ENCODE measurements at regions not wholly inside any gene's neighbourhood (a gene's known extent, or its start where the extent isn't known, plus 50 kb on each side); places are given as distances from the start of the nearest gene placed in this dataset.
A peak's percentile ranks its signal among the peaks of the same experiment; 100 is the strongest.

DNA sequence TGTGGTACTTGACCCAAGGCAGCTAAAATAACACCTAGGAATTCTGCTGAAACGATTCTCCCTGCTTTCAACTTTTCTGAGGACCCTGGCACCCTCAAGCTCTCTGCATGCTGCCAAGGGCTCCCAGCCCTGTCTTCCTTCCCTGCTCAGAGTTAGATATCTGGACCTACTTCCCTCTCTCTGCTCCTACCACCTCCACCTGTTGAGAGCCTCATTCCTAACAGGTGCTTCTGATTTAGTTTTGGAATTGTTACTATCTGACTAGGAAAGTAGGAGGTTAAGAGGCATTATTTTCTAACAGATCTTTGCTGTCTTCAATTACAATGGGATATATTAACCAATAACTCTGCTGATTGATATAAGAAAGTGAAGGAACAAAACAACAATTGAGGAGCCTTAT, 253.8 kb downstream of the FZD1 start:
- no peak for DNase-seq (ENCODE audit: low spot score)

- no peak for DNase-seq (ENCODE audit: low spot score)
These were observed 255.3 kb downstream of the FZD1 start for GRCh38 chr7:91519241-91520158.

- DNase-seq (ENCODE audit: low spot score): no peak
These were observed 256.4 kb downstream of the FZD1 start for GRCh38 chr7:91520645-91521044.

GRCh38 chr7:91526404-91526803, 262.2 kb downstream of the FZD1 start:
- no peak for DNase-seq (ENCODE audit: low spot score)

DNA sequence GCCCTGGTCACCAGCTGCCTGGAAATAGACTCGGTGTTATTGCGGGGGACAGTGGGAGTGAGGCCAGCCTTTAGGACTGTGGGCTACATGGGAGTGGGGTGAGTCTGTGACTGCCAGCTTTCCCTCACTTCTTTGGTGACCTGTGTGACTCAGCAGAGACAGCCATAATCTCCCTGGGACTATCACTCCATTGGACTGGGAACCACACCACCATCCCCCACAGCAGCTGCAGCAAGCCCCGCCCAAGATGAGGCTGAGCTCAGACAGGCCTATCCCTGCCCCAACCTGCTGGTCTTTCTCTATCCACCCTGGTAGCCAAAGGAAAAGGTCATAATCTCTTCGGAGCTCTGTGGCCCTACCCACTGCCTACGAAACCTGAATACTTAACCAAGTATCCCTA, 263.2 kb downstream of the FZD1 start:
- no peak for DNase-seq (ENCODE audit: low spot score)

- DNase-seq (ENCODE audit: low spot score): no peak
These were observed 269.8 kb downstream of the FZD1 start for GRCh38 chr7:91533996-91534395.

GRCh38 chr7:91537260-91538152, 273.3 kb downstream of the FZD1 start:
- DNase-seq (ENCODE audit: low spot score): no peak

DNA sequence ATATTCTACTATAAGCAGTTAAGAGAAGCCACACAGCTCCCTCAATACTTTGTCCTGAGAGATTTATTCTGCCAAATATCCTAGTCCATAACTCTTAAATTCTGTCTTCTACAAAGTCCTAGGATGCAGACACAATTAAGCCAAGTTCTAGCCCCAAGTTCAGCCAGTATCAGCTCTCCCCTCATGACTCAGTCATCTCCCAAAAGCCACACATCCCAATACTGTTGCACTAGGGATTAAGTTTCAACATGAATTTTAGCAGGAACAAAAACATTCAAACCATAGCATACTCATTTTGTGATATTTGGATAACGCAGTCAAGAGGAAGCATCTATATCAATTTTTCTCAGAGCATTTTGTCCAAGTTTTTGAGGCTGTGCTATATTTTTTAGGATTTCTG, 277.4 kb downstream of the FZD1 start:
- no peak for DNase-seq (ENCODE audit: low spot score)

DNA sequence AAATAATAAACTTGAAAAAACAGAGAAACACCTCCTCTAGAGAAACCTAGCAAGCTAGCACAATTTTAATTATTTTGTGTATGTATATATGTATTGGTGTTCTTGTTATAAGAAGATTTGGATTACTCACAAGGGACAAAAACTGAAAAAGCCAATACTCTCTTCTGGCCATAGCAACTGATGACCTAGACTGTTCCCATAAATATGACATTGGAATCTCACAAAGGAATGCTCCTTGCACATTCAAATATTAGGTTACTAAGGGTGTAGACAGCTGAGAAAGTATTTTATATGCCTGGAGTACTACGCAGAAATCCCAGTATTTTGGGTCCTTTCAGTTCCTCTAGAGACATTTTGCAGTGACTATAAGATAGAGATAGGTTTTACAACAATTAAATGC, 279.4 kb downstream of the FZD1 start:
- no peak for DNase-seq (ENCODE audit: low spot score)

- no peak for DNase-seq (ENCODE audit: low spot score)
These were observed 285.6 kb downstream of the FZD1 start for GRCh38 chr7:91549878-91550277.

GRCh38 chr7:91550931-91551330, 286.7 kb downstream of the FZD1 start:
- DNase-seq (ENCODE audit: low spot score): no peak

- no peak for DNase-seq (ENCODE audit: low spot score)
These were observed 287.3 kb downstream of the FZD1 start for GRCh38 chr7:91551377-91552175.

- no peak for DNase-seq (ENCODE audit: low spot score)
These were observed 289.2 kb downstream of the FZD1 start for GRCh38 chr7:91553410-91553895.

GRCh38 chr7:91554883-91555282, 290.6 kb downstream of the FZD1 start:
- DNase-seq (ENCODE audit: low spot score): no peak

DNA sequence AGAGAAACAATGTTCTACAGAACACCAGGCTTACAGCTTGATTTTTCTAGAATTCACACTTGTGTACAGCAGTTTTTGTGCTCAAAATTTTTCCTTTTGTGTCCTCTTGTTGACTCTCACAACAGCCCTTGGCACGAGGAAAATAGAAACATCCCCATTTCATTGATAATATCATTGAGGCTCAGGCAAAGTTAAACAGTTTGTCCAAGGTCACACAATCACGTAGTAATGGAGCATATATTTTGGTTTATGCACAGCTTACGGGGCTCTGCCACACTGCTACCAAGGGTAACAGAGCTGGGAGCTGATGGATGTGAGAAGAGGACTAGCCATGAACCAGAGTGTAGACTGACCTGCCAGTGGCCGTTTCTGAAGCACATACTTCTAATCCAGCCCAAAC, 292.0 kb downstream of the FZD1 start:
- no peak for DNase-seq (ENCODE audit: low spot score)

GRCh38 chr7:91556956-91557650, 292.9 kb downstream of the FZD1 start:
- no peak for DNase-seq (ENCODE audit: low spot score)

GRCh38 chr7:91557789-91558404, 293.7 kb downstream of the FZD1 start:
- DNase-seq (ENCODE audit: low spot score): peak; percentile 5

- no peak for DNase-seq (ENCODE audit: low spot score)
These were observed 295.7 kb downstream of the FZD1 start for GRCh38 chr7:91559947-91560346.

DNA sequence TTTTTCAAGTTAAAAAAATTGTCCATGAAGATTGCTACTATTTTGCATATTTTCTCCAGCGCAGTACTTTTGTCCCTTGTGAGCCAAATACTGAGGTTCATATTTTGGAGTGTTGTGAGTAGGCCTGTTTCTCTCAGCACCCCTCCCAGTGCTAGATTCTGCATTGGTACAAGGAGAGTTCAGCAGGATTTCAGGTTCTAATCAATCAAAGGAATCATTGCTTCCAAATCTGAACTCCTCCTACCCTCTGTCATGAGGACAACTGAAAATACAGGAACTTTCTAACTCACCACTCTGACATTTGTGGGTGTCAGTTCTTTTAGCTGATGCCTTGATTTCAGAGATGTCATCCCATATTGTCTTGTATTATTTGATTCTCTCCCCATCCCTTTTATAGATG, 299.9 kb downstream of the FZD1 start:
- no peak for DNase-seq (ENCODE audit: low spot score)

- DNase-seq (ENCODE audit: low spot score): no peak
These were observed 300.3 kb downstream of the FZD1 start for GRCh38 chr7:91564541-91564940.
